HEK293 (cell line): ENCODE measurements at regions not wholly inside any gene's neighbourhood (a gene's known extent, or its start where the extent isn't known, plus 50 kb on each side); places are given as distances from the start of the nearest gene placed in this dataset.

Source experiments
- CTCF ChIA-PET: fragments of 350-600 bp; formaldehyde crosslinking; extraction: SDS; loops from one replicate; lab custom pipeline; 2021; ENCODE audit warnings: antibody characterized with exemption; lab: Yijun Ruan, JAX
- POLR2A ChIA-PET: fragments of 300-600 bp; formaldehyde crosslinking; extraction: SDS; loops from one replicate; lab custom pipeline; 2020; ENCODE audit warnings: antibody characterized with exemption, inconsistent platforms; lab: Yijun Ruan, JAX
- H3K27ac ChIP-seq: fragments of 200-500 bp; sonication (Bioruptor generic); 2 replicates; pipeline ENCODE4 v1.5.1; 2014; ENCODE audit warnings: low read depth, low read length, control low read depth, inconsistent platforms; ENCODE audit errors: extremely low read depth
- H3K36me3 ChIP-seq, 2 experiments: fragments of 200-500 bp in 1 of 2; sonication (Bioruptor generic) in 1 of 2; 1 replicate in 1 of 2; 2 replicates in 1 of 2; pipeline ENCODE4 v1.5.1; 2014 to 2017; ENCODE audit warnings: inconsistent platforms in 2 of 2, low read length in 2 of 2; ENCODE audit not compliant: control insufficient read depth in 2 of 2, insufficient read depth in 1 of 2
- H3K4me1 ChIP-seq: fragments of 200-500 bp; sonication (Bioruptor generic); 2 replicates; pipeline ENCODE4 v1.5.1; 2014; ENCODE audit warnings: mild to moderate bottlenecking, low read length, inconsistent platforms; ENCODE audit not compliant: control insufficient read depth, insufficient read depth
- H3K4me3 ChIP-seq: 2 replicates; pipeline ENCODE4 v1.5.1; 2011; ENCODE audit warnings: low read depth, mild to moderate bottlenecking, control low read depth, low read length, moderate library complexity
- H3K9me3 ChIP-seq: fragments of 200-500 bp; sonication (Bioruptor generic); 2 replicates; pipeline ENCODE4 v1.5.1; 2014; ENCODE audit warnings: low read depth, low read length, inconsistent platforms; ENCODE audit not compliant: control insufficient read depth, insufficient read depth
- HOXC10 ChIP-seq: sonication (generic); formaldehyde crosslinking; IDR thresholded peaks from 2 replicates; pipeline ENCODE4 v1.8.1; 2023; ENCODE audit warnings: mild to moderate bottlenecking, missing genetic modification reagents
- MZF1 ChIP-seq: fragments of 450-650 bp; formaldehyde crosslinking; IDR thresholded peaks from 2 replicates; pipeline ENCODE4 v1.5.1; 2017; ENCODE audit warnings: missing biosample characterization, missing genetic modification characterization, borderline replicate concordance
- OVOL3 ChIP-seq: fragments of 450-650 bp; formaldehyde crosslinking; IDR thresholded peaks from 2 replicates; pipeline ENCODE4 v1.5.1; 2016; ENCODE audit warnings: missing biosample characterization, missing genetic modification characterization
- SP2 ChIP-seq: fragments of 450-650 bp; formaldehyde crosslinking; IDR thresholded peaks from 2 replicates; pipeline ENCODE4 v1.5.1; 2016; ENCODE audit warnings: missing biosample characterization, missing genetic modification characterization
- SP3 ChIP-seq: fragments of 450-650 bp; formaldehyde crosslinking; IDR thresholded peaks from 2 replicates; pipeline ENCODE4 v1.5.1; 2016; ENCODE audit warnings: missing biosample characterization, missing genetic modification characterization
- ZBTB1 ChIP-seq: fragments of 450-650 bp; formaldehyde crosslinking; IDR thresholded peaks from 2 replicates; pipeline ENCODE4 v1.5.1; 2016; ENCODE audit warnings: missing biosample characterization, missing genetic modification characterization
- ZBTB17 ChIP-seq: fragments of 450-650 bp; formaldehyde crosslinking; IDR thresholded peaks from 2 replicates; pipeline ENCODE4 v1.5.1; 2016; ENCODE audit warnings: missing biosample characterization, missing genetic modification characterization
- ZBTB20 ChIP-seq: fragments of 450-650 bp; formaldehyde crosslinking; IDR thresholded peaks from 2 replicates; pipeline ENCODE4 v1.5.1; 2016; ENCODE audit warnings: missing biosample characterization, missing genetic modification characterization
- ZBTB49 ChIP-seq: fragments of 450-650 bp; formaldehyde crosslinking; IDR thresholded peaks from 2 replicates; pipeline ENCODE4 v1.5.1; 2016; ENCODE audit warnings: missing biosample characterization, missing genetic modification characterization, low read depth
- ZFP3 ChIP-seq: fragments of 450-650 bp; formaldehyde crosslinking; IDR thresholded peaks from 2 replicates; pipeline ENCODE4 v1.5.1; 2016; ENCODE audit warnings: low read depth, missing biosample characterization, missing genetic modification characterization
- ZNF121 ChIP-seq: fragments of 450-650 bp; formaldehyde crosslinking; IDR thresholded peaks from 2 replicates; pipeline ENCODE4 v1.5.1; 2016; ENCODE audit warnings: missing biosample characterization, missing genetic modification characterization
- ZNF16 ChIP-seq: fragments of 450-650 bp; formaldehyde crosslinking; IDR thresholded peaks from 2 replicates; pipeline ENCODE4 v1.5.1; 2016; ENCODE audit warnings: low read depth, missing biosample characterization, missing genetic modification characterization
- ZNF211 ChIP-seq: fragments of 450-650 bp; formaldehyde crosslinking; IDR thresholded peaks from 2 replicates; pipeline ENCODE4 v1.5.1; 2016; ENCODE audit warnings: low read depth, missing biosample characterization, missing genetic modification characterization
- ZNF24 ChIP-seq: fragments of 450-650 bp; formaldehyde crosslinking; IDR thresholded peaks from 2 replicates; pipeline ENCODE4 v1.5.1; 2016; ENCODE audit warnings: missing biosample characterization, missing genetic modification characterization
- ZNF280C ChIP-seq: fragments of 450-650 bp; formaldehyde crosslinking; IDR thresholded peaks from 2 replicates; pipeline ENCODE4 v1.5.1; 2016; ENCODE audit warnings: missing biosample characterization, missing genetic modification characterization
- ZNF302 ChIP-seq: fragments of 450-650 bp; formaldehyde crosslinking; IDR thresholded peaks from 2 replicates; pipeline ENCODE4 v1.5.1; 2016; ENCODE audit warnings: missing biosample characterization, missing genetic modification characterization, low read depth
- ZNF350 ChIP-seq: fragments of 450-650 bp; formaldehyde crosslinking; IDR thresholded peaks from 2 replicates; pipeline ENCODE4 v1.5.0; 2017; ENCODE audit warnings: missing biosample characterization, mild to moderate bottlenecking, missing genetic modification characterization
- ZNF366 ChIP-seq: fragments of 450-650 bp; formaldehyde crosslinking; conservative IDR thresholded peaks from 2 replicates; pipeline ENCODE4 v1.5.1; 2016; ENCODE audit warnings: missing biosample characterization, missing genetic modification characterization
- ZNF394 ChIP-seq: fragments of 450-650 bp; formaldehyde crosslinking; IDR thresholded peaks from 2 replicates; pipeline ENCODE4 v1.5.1; 2016; ENCODE audit warnings: missing biosample characterization, missing genetic modification characterization, mild to moderate bottlenecking, moderate library complexity, borderline replicate concordance
- ZNF501 ChIP-seq: fragments of 450-650 bp; formaldehyde crosslinking; IDR thresholded peaks from 2 replicates; pipeline ENCODE4 v1.5.1; 2016; ENCODE audit warnings: missing biosample characterization, missing genetic modification characterization
- ZNF600 ChIP-seq: fragments of 450-650 bp; formaldehyde crosslinking; IDR thresholded peaks from 2 replicates; pipeline ENCODE4 v1.5.1; 2016; ENCODE audit warnings: missing biosample characterization, missing genetic modification characterization
- ZNF610 ChIP-seq: fragments of 450-650 bp; formaldehyde crosslinking; IDR thresholded peaks from 2 replicates; pipeline ENCODE4 v1.5.1; 2016; ENCODE audit warnings: missing biosample characterization, missing genetic modification characterization, borderline replicate concordance
- ZNF621 ChIP-seq: fragments of 450-650 bp; formaldehyde crosslinking; IDR thresholded peaks from 2 replicates; pipeline ENCODE4 v1.5.1; 2017; ENCODE audit warnings: missing biosample characterization, missing genetic modification characterization
- ZNF704 ChIP-seq: fragments of 450-650 bp; formaldehyde crosslinking; IDR thresholded peaks from 2 replicates; pipeline ENCODE4 v1.5.1; 2016; ENCODE audit warnings: missing biosample characterization, missing genetic modification characterization
- ZNF76 ChIP-seq: fragments of 450-650 bp; formaldehyde crosslinking; IDR thresholded peaks from 2 replicates; pipeline ENCODE4; 2016; ENCODE audit warnings: low read depth, missing biosample characterization, missing genetic modification characterization, borderline replicate concordance
- ZNF837 ChIP-seq: fragments of 450-650 bp; formaldehyde crosslinking; IDR thresholded peaks from 2 replicates; pipeline ENCODE4 v1.5.1; 2016; ENCODE audit warnings: missing biosample characterization, missing genetic modification characterization

GRCh38 chr20:58004146-58004545 is 224.3 kb downstream of the ANKRD60 start (continued):
- TF ChIP-seq HOXC10 (CRISPR knock-in tag) = no peak

- Histone ChIP-seq H3K9me3 (no peaks in the 10 kb centered on the region), H3K4me3 (no peak overlapping the region), H3K4me1 (no peaks in the 10 kb centered on the region), H3K36me3 (no peaks in the 10 kb centered on the region), H3K27ac (no peak overlapping the region)
- TF ChIP-seq ZBTB20 (tag by site-specific recombination) = no peak
- TF ChIP-seq SP3 (tag by site-specific recombination) = no peak
- no peak for TF ChIP-seq ZBTB17
- ChIA-PET POLR2A (no interaction called here), CTCF (no interaction called here)
Observed at GRCh38 chr20:58003525-58003924, 224.9 kb downstream of the ANKRD60 start.

GRCh38 chr20:58002901-58003300 is 225.6 kb downstream of the ANKRD60 start:
- ChIA-PET POLR2A (no interaction called here), CTCF (no interaction called here)
- Histone ChIP-seq H3K36me3 (no peaks in the 10 kb centered on the region), H3K9me3 (no peaks in the 10 kb centered on the region), H3K4me3 (no peak overlapping the region), H3K4me1 (no peaks in the 10 kb centered on the region), H3K27ac (no peak overlapping the region)
- no peak for TF ChIP-seq ZNF366
- TF ChIP-seq ZNF211 (tag by site-specific recombination) = no peak
- no peak for TF ChIP-seq ZNF302
- no peak for TF ChIP-seq ZNF16 (tag by site-specific recombination)
- TF ChIP-seq ZNF610 (tag by site-specific recombination) = no peak
- no peak for TF ChIP-seq ZNF394 (tag by site-specific recombination)
- no peak for TF ChIP-seq OVOL3 (tag by site-specific recombination)
- TF ChIP-seq ZNF350 (tag by site-specific recombination) = no peak
- TF ChIP-seq ZNF600 (tag by site-specific recombination) = no peak
- TF ChIP-seq ZNF621 (tag by site-specific recombination) = no peak
- no peak for TF ChIP-seq ZNF24 (tag by site-specific recombination)
- TF ChIP-seq MZF1 (tag by site-specific recombination) = no peak
- no peak for TF ChIP-seq ZBTB1 (tag by site-specific recombination)
- TF ChIP-seq ZNF121 (tag by site-specific recombination) = no peak
- TF ChIP-seq ZBTB20 (tag by site-specific recombination) = no peak

GRCh38 chr20:58001946-58002345 is 226.5 kb downstream of the ANKRD60 start:
- peaks cover under 1% of the 10 kb centered on the region; the same call in 1 of the 2 replicates for H3K4me1 ChIP-seq
- CTCF ChIA-PET = interaction anchor here (0.6 kb wide), 1 partner anchor 180 kb away, joined by 3 read pairs; no protein-coding TSS in a partner anchor
- no peaks in the 10 kb centered on the region for H3K9me3 ChIP-seq
- no peak overlapping the region for H3K4me3 ChIP-seq
- POLR2A ChIA-PET = no interaction called here
- no peaks in the 10 kb centered on the region for H3K36me3 ChIP-seq
- no peak overlapping the region for H3K27ac ChIP-seq
- TF ChIP-seq SP2 (tag by site-specific recombination) (no peak), ZBTB49 (tag by site-specific recombination) (no peak), ZFP3 (no peak), ZNF280C (tag by site-specific recombination) (no peak), ZNF837 (tag by site-specific recombination) (no peak), ZNF704 (tag by site-specific recombination) (no peak), ZNF501 (tag by site-specific recombination) (no peak), ZNF76 (tag by site-specific recombination) (no peak)
